NB4 (cell line): ENCODE measurements at regions not wholly inside any gene's neighbourhood (a gene's known extent, or its start where the extent isn't known, plus 50 kb on each side); places are given as distances from the start of the nearest gene placed in this dataset.

Source experiments
- MYC ChIP-seq: IDR thresholded peaks from 2 replicates; pipeline ENCODE4 v1.6.1; 2011; ENCODE audit warnings: low read depth, low read length
- POLR2A ChIP-seq: IDR thresholded peaks from 2 replicates; pipeline ENCODE4 v1.6.1; 2011; ENCODE audit warnings: mild to moderate bottlenecking; ENCODE audit not compliant: insufficient read length; ENCODE audit errors: extremely low read depth
- TF ChIP-seq, protein P1 (sequence below): IDR thresholded peaks from one replicate; pipeline ENCODE4 v1.5.1; 2012; ENCODE audit warnings: low read depth, low read length

- TF ChIP-seq, protein P1, sequence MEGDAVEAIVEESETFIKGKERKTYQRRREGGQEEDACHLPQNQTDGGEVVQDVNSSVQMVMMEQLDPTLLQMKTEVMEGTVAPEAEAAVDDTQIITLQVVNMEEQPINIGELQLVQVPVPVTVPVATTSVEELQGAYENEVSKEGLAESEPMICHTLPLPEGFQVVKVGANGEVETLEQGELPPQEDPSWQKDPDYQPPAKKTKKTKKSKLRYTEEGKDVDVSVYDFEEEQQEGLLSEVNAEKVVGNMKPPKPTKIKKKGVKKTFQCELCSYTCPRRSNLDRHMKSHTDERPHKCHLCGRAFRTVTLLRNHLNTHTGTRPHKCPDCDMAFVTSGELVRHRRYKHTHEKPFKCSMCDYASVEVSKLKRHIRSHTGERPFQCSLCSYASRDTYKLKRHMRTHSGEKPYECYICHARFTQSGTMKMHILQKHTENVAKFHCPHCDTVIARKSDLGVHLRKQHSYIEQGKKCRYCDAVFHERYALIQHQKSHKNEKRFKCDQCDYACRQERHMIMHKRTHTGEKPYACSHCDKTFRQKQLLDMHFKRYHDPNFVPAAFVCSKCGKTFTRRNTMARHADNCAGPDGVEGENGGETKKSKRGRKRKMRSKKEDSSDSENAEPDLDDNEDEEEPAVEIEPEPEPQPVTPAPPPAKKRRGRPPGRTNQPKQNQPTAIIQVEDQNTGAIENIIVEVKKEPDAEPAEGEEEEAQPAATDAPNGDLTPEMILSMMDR = no peak
- TF ChIP-seq POLR2A (no peak), MYC (no peak)
Observed at GRCh38 chrX:101729986-101730385, 70.3 kb upstream of the ARMCX2 start.
